Mesenchymal stem cell (in vitro differentiated cells and primary cell): ENCODE measurements at regions not wholly inside any gene's neighbourhood (a gene's known extent, or its start where the extent isn't known, plus 50 kb on each side); places are given as distances from the start of the nearest gene placed in this dataset.

ENCODE experiments used
- DNase-seq: peaks from one replicate; pipeline ENCODE4 v3.0.0-alpha.2; 2013
- H2AFZ ChIP-seq: one replicate; pipeline ENCODE4 v1.6.1; 2013; ENCODE audit warnings: low read depth, mild to moderate bottlenecking, control low read depth, inconsistent platforms, low read length, moderate library complexity
- H2AK5ac ChIP-seq: 2 replicates; pipeline ENCODE4 v1.6.1; 2013; ENCODE audit warnings: low read length, moderate library complexity, mild to moderate bottlenecking, inconsistent platforms; ENCODE audit not compliant: severe bottlenecking
- H2BK120ac ChIP-seq: one replicate; pipeline ENCODE4 v1.6.1; 2013; ENCODE audit warnings: low read depth, mild to moderate bottlenecking, inconsistent platforms, low read length, moderate library complexity
- H2BK12ac ChIP-seq, 2 experiments: one replicate each; pipeline ENCODE4 v1.6.1; 2013; ENCODE audit warnings: inconsistent platforms in 2 of 2, low read length in 2 of 2, mild to moderate bottlenecking in 2 of 2, moderate library complexity in 2 of 2, control low read depth in 1 of 2
- H2BK15ac ChIP-seq: one replicate; pipeline ENCODE4 v1.6.1; 2013; ENCODE audit warnings: mild to moderate bottlenecking, low read depth, inconsistent platforms; ENCODE audit not compliant: poor library complexity, severe bottlenecking
- H2BK5ac ChIP-seq: 2 replicates; pipeline ENCODE4 v1.6.1; 2013; ENCODE audit warnings: low read depth, mild to moderate bottlenecking, low read length, control low read depth, inconsistent platforms; ENCODE audit not compliant: poor library complexity, severe bottlenecking
- H3K14ac ChIP-seq, 2 experiments: one replicate each; pipeline ENCODE4 v1.6.1; 2013; ENCODE audit warnings: inconsistent platforms in 2 of 2, low read length in 2 of 2, control low read depth in 1 of 2, mild to moderate bottlenecking in 1 of 2, moderate library complexity in 1 of 2
- H3K18ac ChIP-seq, 2 experiments: one replicate each; pipeline ENCODE4 v1.6.1; 2013; ENCODE audit warnings: inconsistent platforms in 2 of 2, low read length in 2 of 2, control low read depth in 1 of 2, low read depth in 1 of 2, mild to moderate bottlenecking in 1 of 2
- H3K23ac ChIP-seq, 2 experiments: one replicate each; pipeline ENCODE4 v1.6.1; 2013; ENCODE audit warnings: inconsistent platforms in 2 of 2, low read length in 2 of 2, mild to moderate bottlenecking in 2 of 2, moderate library complexity in 2 of 2, control low read depth in 1 of 2
- H3K27ac ChIP-seq: 2 replicates; pipeline ENCODE4 v1.5.1; 2013; ENCODE audit warnings: mild to moderate bottlenecking, moderate library complexity, low read length, control low read depth, inconsistent platforms; ENCODE audit not compliant: poor library complexity, severe bottlenecking
- H3K27me3 ChIP-seq, 2 experiments: 2 replicates each; pipeline versions ENCODE4 v1.6.1 to v1.7.0; 2013; ENCODE audit warnings: low read length in 2 of 2, mild to moderate bottlenecking in 2 of 2, moderate library complexity in 2 of 2, control low read depth in 1 of 2, inconsistent platforms in 1 of 2; ENCODE audit not compliant: control insufficient read depth in 1 of 2, insufficient read depth in 1 of 2
- H3K36me3 ChIP-seq, 2 experiments: 2 replicates each; pipeline versions ENCODE4 v1.6.1 to v1.7.0; 2013; ENCODE audit warnings: low read length in 2 of 2, control low read depth in 1 of 2, inconsistent platforms in 1 of 2, low read depth in 1 of 2, mild to moderate bottlenecking in 1 of 2; ENCODE audit not compliant: insufficient read depth in 2 of 2, control insufficient read depth in 1 of 2
- H3K4ac ChIP-seq, 2 experiments: one replicate each; pipeline ENCODE4 v1.6.1; 2013; ENCODE audit warnings: inconsistent platforms in 2 of 2, low read length in 2 of 2, mild to moderate bottlenecking in 2 of 2, moderate library complexity in 2 of 2, control low read depth in 1 of 2, low read depth in 1 of 2
- H3K4me1 ChIP-seq: 2 replicates; pipeline ENCODE4 v1.6.1; 2013; ENCODE audit warnings: low read depth, low read length, control low read depth; ENCODE audit not compliant: control insufficient read depth, insufficient read depth
- H3K4me2 ChIP-seq: 2 replicates; pipeline ENCODE4 v1.6.1; 2013; ENCODE audit warnings: low read length, mild to moderate bottlenecking, inconsistent platforms; ENCODE audit not compliant: poor library complexity, severe bottlenecking
- H3K4me3 ChIP-seq, 2 experiments: 2 replicates each; pipeline versions ENCODE4 v1.5.1 to v1.7.0; 2013; ENCODE audit warnings: low read length in 2 of 2, mild to moderate bottlenecking in 2 of 2, control low read depth in 1 of 2, low read depth in 1 of 2; ENCODE audit not compliant: insufficient read depth in 1 of 2
- H3K79me1 ChIP-seq: replicated peaks from 2 replicates; pipeline ENCODE4 v1.6.1; 2013; ENCODE audit warnings: mild to moderate bottlenecking, control low read depth, low read length, inconsistent platforms; ENCODE audit not compliant: poor library complexity, severe bottlenecking
- H3K9ac ChIP-seq: 2 replicates; pipeline ENCODE4 v1.7.0; 2013; ENCODE audit warnings: mild to moderate bottlenecking, low read length, moderate library complexity
- H3K9me3 ChIP-seq: 2 replicates; pipeline ENCODE4 v1.7.0; 2013; ENCODE audit warnings: mild to moderate bottlenecking, low read length; ENCODE audit not compliant: control insufficient read depth
- H4K8ac ChIP-seq: one replicate; pipeline ENCODE4 v1.6.1; 2013; ENCODE audit warnings: inconsistent platforms, mild to moderate bottlenecking, low read length, moderate library complexity
- H4K91ac ChIP-seq: one replicate; pipeline ENCODE4 v1.6.1; 2013; ENCODE audit warnings: mild to moderate bottlenecking, low read length, inconsistent platforms
- WGBS: methylation state at CpG from one replicate; pipeline ENCODE4 v1.1.7; 2013; ENCODE audit warnings: mixed read lengths; 5-methylcytosine and 5-hydroxymethylcytosine counted together

DNA sequence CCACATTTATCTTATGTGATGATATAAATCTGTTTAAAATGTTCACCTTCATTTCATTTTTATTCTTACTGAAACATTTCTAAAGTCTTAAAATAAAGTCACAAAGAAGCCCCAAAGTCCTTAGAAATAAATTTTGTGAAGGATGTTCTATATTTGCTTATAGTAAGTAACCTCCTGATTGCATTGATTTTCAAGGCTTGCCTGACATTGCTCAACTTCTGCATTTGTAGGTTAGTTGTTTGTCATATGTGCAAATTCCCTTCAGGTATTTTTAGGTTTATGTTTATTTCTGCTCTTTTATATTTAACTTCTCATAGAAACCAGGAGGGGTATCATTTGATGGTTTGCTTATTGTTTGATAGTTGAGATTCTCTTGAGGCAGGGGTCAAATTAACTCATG lies 417.8 kb downstream of the ARL4A start:
- Histone ChIP-seq H3K9me3 (no peaks in the 10 kb centered on the region), H3K27me3 (no peaks in the 10 kb centered on the region), H4K8ac (no peak overlapping the region), H3K4ac (no peak overlapping the region), H3K27ac (no peak overlapping the region), H3K23ac (no peak overlapping the region), H2AK5ac (no peak overlapping the region), H3K4me1 (peaks cover 2% of the 10 kb centered on the region), H2BK120ac (no peak overlapping the region), H2BK5ac (peak overlapping the region; percentile 19), H2AFZ (no peak overlapping the region), H3K9ac (no peak overlapping the region), H3K36me3 (peaks cover 0 to 3% of the 10 kb centered on the region in 2 experiments), H3K18ac (no peak overlapping the region), H3K4me2 (no peak overlapping the region), H4K91ac (no peak overlapping the region), H3K79me1 (no peaks in the 10 kb centered on the region), H3K14ac (no peak overlapping the region), H3K4me3 (no peak overlapping the region), H2BK12ac (no peak overlapping the region), H2BK15ac (no peak overlapping the region)
- no peak for DNase-seq

DNA sequence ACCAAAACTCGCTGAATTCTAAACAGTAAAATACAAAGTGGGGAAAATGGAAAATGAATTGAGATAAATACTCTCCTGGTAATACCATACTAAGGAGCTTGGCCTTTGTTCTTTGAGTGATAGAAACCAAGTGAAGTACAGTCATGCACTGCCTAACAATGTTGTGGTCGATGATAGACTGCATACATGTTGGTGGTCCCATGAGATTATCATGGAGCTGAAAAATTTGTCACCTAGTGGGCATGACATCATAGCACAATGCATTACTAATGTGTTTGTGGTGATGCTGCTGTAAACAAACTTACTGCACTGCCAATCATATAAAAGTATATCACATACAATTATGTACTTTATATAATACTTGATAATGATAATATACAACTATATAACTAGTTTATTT lies 419.1 kb downstream of the ARL4A start:
- Histone ChIP-seq H3K4me1 (peaks cover 2% of the 10 kb centered on the region), H2BK5ac (no peak overlapping the region), H3K27ac (no peak overlapping the region), H3K18ac (peak overlapping the region in 1 of 2 experiments; percentile 48), H3K4me2 (no peak overlapping the region), H2BK15ac (no peak overlapping the region), H3K79me1 (no peaks in the 10 kb centered on the region), H2AFZ (no peak overlapping the region), H3K9ac (no peak overlapping the region), H3K4me3 (no peak overlapping the region), H3K23ac (no peak overlapping the region), H3K27me3 (no peaks in the 10 kb centered on the region), H3K4ac (no peak overlapping the region), H3K9me3 (no peaks in the 10 kb centered on the region), H2BK120ac (no peak overlapping the region), H4K8ac (no peak overlapping the region), H3K36me3 (peaks cover 0 to 3% of the 10 kb centered on the region in 2 experiments), H4K91ac (no peak overlapping the region), H3K14ac (no peak overlapping the region), H2BK12ac (no peak overlapping the region), H2AK5ac (no peak overlapping the region)
- 80% methylated on average over 1 of the region's 2 CpGs for WGBS
- DNase-seq = no peak

DNA sequence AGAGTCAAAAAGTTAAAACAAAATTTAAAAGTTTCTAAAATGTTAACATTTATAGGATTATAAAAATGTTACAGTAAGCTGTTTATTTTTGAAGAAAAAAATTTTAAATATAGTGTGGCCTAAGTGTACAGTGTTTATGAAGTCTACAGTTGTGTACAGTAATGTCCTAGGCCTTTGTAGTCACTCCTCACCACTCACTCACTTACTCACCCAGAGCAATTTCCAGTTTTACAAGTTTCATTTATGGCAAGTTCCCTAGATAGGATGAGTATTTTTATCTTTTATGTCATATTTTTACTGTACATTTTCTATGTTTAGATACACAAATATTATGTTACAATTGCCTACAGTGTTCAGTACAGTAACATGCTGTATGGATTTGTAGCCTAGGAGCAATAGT lies 419.9 kb downstream of the ARL4A start:
- no peak overlapping the region for H2AFZ ChIP-seq
- H2AK5ac ChIP-seq = no peak overlapping the region
- H2BK5ac ChIP-seq = no peak overlapping the region
- H3K36me3 ChIP-seq = peaks cover 0 to 3% of the 10 kb centered on the region in 2 experiments
- no peak overlapping the region for H2BK15ac ChIP-seq
- H3K79me1 ChIP-seq = no peaks in the 10 kb centered on the region
- H4K8ac ChIP-seq = no peak overlapping the region
- H3K9me3 ChIP-seq = no peaks in the 10 kb centered on the region
- no peak overlapping the region for H3K9ac ChIP-seq
- H3K4ac ChIP-seq = no peak overlapping the region
- H3K27me3 ChIP-seq = no peaks in the 10 kb centered on the region
- no peak overlapping the region for H3K27ac ChIP-seq
- no peak overlapping the region for H3K14ac ChIP-seq
- no peak overlapping the region for H3K18ac ChIP-seq
- H2BK12ac ChIP-seq = no peak overlapping the region
- H4K91ac ChIP-seq = no peak overlapping the region
- H3K4me3 ChIP-seq = no peak overlapping the region
- peaks cover 2% of the 10 kb centered on the region for H3K4me1 ChIP-seq
- H3K4me2 ChIP-seq = no peak overlapping the region
- H3K23ac ChIP-seq = no peak overlapping the region
- H2BK120ac ChIP-seq = no peak overlapping the region
- DNase-seq = no peak

DNA sequence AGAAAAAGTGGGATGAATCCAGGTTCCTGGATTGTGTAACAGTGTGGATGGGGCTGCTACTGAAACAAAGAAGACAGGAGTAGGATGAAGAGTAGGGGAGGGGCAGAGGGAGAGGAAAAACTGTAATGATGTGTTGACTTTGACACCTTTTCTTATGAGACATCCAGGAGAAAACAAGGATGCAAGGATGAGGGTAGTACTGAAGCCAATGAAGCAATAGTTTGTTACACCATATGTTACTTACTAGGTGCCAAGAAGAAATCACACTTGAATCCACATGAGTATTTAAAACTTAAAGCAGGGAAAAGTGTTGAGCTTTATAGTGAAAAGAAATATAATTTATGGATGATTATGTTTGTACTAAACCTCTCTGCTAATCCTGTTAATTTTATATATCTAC lies 420.6 kb downstream of the ARL4A start:
- no peak overlapping the region for H3K4me2 ChIP-seq
- no peak overlapping the region for H2BK5ac ChIP-seq
- H3K27ac ChIP-seq = no peak overlapping the region
- no peak overlapping the region for H2AK5ac ChIP-seq
- no peak overlapping the region for H3K23ac ChIP-seq
- H3K4me3 ChIP-seq = no peak overlapping the region
- H4K8ac ChIP-seq = no peak overlapping the region
- H3K18ac ChIP-seq = no peak overlapping the region
- H3K4ac ChIP-seq = no peak overlapping the region
- peaks cover 2% of the 10 kb centered on the region for H3K4me1 ChIP-seq
- no peaks in the 10 kb centered on the region for H3K27me3 ChIP-seq
- no peak overlapping the region for H3K14ac ChIP-seq
- H3K9me3 ChIP-seq = no peaks in the 10 kb centered on the region
- H3K9ac ChIP-seq = no peak overlapping the region
- H2AFZ ChIP-seq = no peak overlapping the region
- H3K36me3 ChIP-seq = peaks cover 0 to 3% of the 10 kb centered on the region in 2 experiments
- no peak for DNase-seq
- H3K79me1 ChIP-seq = no peaks in the 10 kb centered on the region
- H2BK15ac ChIP-seq = no peak overlapping the region
- no peak overlapping the region for H2BK12ac ChIP-seq
- no peak overlapping the region for H4K91ac ChIP-seq
- H2BK120ac ChIP-seq = no peak overlapping the region
